ENCODE measurements at regions not wholly inside any gene's neighbourhood (a gene's known extent, or its start where the extent isn't known, plus 50 kb on each side); places are given as distances from the start of the nearest gene placed in this dataset.

- ATAC-seq (no peak), DNase-seq (ENCODE audit: low spot score) (no peak)
- no peaks in the 10 kb centered on the region for H3K36me3 ChIP-seq (ENCODE audit: insufficient read depth)
- H3K4me1 ChIP-seq (ENCODE audit: insufficient read depth) = no peaks in the 10 kb centered on the region; the same call in 1 of the 2 replicates
- Mint-ChIP-seq H3K4me1 (peaks cover 7% of the 10 kb centered on the region), H3K36me3 (ENCODE audit: low read depth) (no peaks in the 10 kb centered on the region), H3K27ac (no peak overlapping the region), H3K9me3 (no peaks in the 10 kb centered on the region), H3K4me3 (no peak overlapping the region), H3K27me3 (ENCODE audit: insufficient read depth, low read depth, poor library complexity) (peaks cover 3% of the 10 kb centered on the region)
- H3K79me2 ChIP-seq (replicated peaks; ENCODE audit: insufficient read depth) = no peaks in the 10 kb centered on the region
- no peaks in the 10 kb centered on the region for H4K20me1 ChIP-seq (replicated peaks; ENCODE audit: insufficient read depth)
- no peak overlapping the region for H3K4me3 ChIP-seq
- H3F3A ChIP-seq (replicated peaks; ENCODE audit: low read depth) = no peaks in the 10 kb centered on the region
- no peak overlapping the region for H3K27ac ChIP-seq (ENCODE audit: low read depth)
- H2AFZ ChIP-seq = no peak overlapping the region
- no peaks in the 10 kb centered on the region for H3K9me2 ChIP-seq (ENCODE audit: insufficient read depth)
- H3K27me3 ChIP-seq (ENCODE audit: insufficient read depth) = no peaks in the 10 kb centered on the region
- H3K4me2 ChIP-seq = no peak overlapping the region
- TF ChIP-seq REST (IDR thresholded peaks at IDR 0.05; ENCODE audit: unreplicated experiment) (no peak), ZNF462 (CRISPR knock-in tag; IDR thresholded peaks at IDR 0.05) (no peak), NANOG (IDR thresholded peaks at IDR 0.05; ENCODE audit: borderline replicate concordance) (no peak), ZNF114 (CRISPR knock-in tag; IDR thresholded peaks at IDR 0.05) (no peak), STAT1 (IDR thresholded peaks at IDR 0.05; ENCODE audit: unreplicated experiment) (no peak), EZH2phosphoT487 (IDR thresholded peaks at IDR 0.05; ENCODE audit: unreplicated experiment) (no peak), CTCF (conservative IDR thresholded peaks at IDR 0.05; ENCODE audit: low read depth in 2 of 2) (no peak), CREB1 (CRISPR knock-in tag; IDR thresholded peaks at IDR 0.05; ENCODE audit: low read depth) (no peak), POLR2AphosphoS5 (IDR thresholded peaks at IDR 0.05; ENCODE audit: low read depth) (no peak)
These were observed 88.9 kb upstream of the TRIO start for GRCh38 chr5:14054111-14054854.
